Activated CD4-positive, alpha-beta T cell treated with anti-CD3 and anti-CD28 coated beads, Interleukin-2, Interleukin-4, amounts not matched to agents 100 ng/mL and 50 ng/mL, durations not matched to agents 16 hours and 8 hours (primary cell): ENCODE measurements at regions not wholly inside any gene's neighbourhood (a gene's known extent, or its start where the extent isn't known, plus 50 kb on each side); places are given as distances from the start of the nearest gene placed in this dataset.
"Not testable (repeated sequence)": the region's sequence is repeated elsewhere in the genome, so short reads cannot be mapped to it uniquely, and the experiment has no call there.

Experiments
- DNase-seq: peaks from one replicate; pipeline ENCODE4 v3.0.0-alpha.2; 2020; ENCODE audit warnings: low spot score

- no peak for DNase-seq
Measured at GRCh38 chr4:29104694-29105093, 1615.5 kb upstream of the PCDH7 start.

- DNase-seq, result no peak
Measured at GRCh38 chr4:29113960-29114359, 1606.2 kb upstream of the PCDH7 start.

- DNase-seq, result not testable (repeated sequence)
Measured at GRCh38 chr4:29117231-29117722, 1602.9 kb upstream of the PCDH7 start.

GRCh38 chr4:29121586-29121985 lies 1598.6 kb upstream of the PCDH7 start:
- DNase-seq, result no peak

GRCh38 chr4:29128810-29129209 lies 1591.4 kb upstream of the PCDH7 start:
- DNase-seq, result no peak

- no peak for DNase-seq
Measured at GRCh38 chr4:29131304-29131703, 1588.9 kb upstream of the PCDH7 start.

GRCh38 chr4:29142708-29143107 lies 1577.5 kb upstream of the PCDH7 start:
- no peak for DNase-seq

GRCh38 chr4:29151584-29151983 lies 1568.6 kb upstream of the PCDH7 start:
- no peak for DNase-seq

- no peak for DNase-seq
Measured at GRCh38 chr4:29153642-29154041, 1566.5 kb upstream of the PCDH7 start.

GRCh38 chr4:29175291-29175690 lies 1544.9 kb upstream of the PCDH7 start:
- no peak for DNase-seq

- DNase-seq, result no peak
Measured at GRCh38 chr4:29199025-29199424, 1521.1 kb upstream of the PCDH7 start.

- DNase-seq, result no peak
Measured at GRCh38 chr4:29199485-29199884, 1520.7 kb upstream of the PCDH7 start.

GRCh38 chr4:29213020-29213419 lies 1507.1 kb upstream of the PCDH7 start:
- DNase-seq, result no peak

- DNase-seq, result no peak
Measured at GRCh38 chr4:29220761-29221160, 1499.4 kb upstream of the PCDH7 start.

- no peak for DNase-seq
Measured at GRCh38 chr4:29224911-29225310, 1495.3 kb upstream of the PCDH7 start.

- no peak for DNase-seq
Measured at GRCh38 chr4:29240641-29241040, 1479.5 kb upstream of the PCDH7 start.

GRCh38 chr4:29243054-29243453 lies 1477.1 kb upstream of the PCDH7 start:
- DNase-seq, result no peak

- no peak for DNase-seq
Measured at GRCh38 chr4:29243851-29244250, 1476.3 kb upstream of the PCDH7 start.

GRCh38 chr4:29259556-29259955 lies 1460.6 kb upstream of the PCDH7 start:
- no peak for DNase-seq

GRCh38 chr4:29262986-29263385 lies 1457.2 kb upstream of the PCDH7 start:
- DNase-seq, result no peak

- DNase-seq, result no peak
Measured at GRCh38 chr4:29276150-29276549, 1444.0 kb upstream of the PCDH7 start.

GRCh38 chr4:29277381-29277780 lies 1442.8 kb upstream of the PCDH7 start:
- no peak for DNase-seq

GRCh38 chr4:29278585-29278984 lies 1441.6 kb upstream of the PCDH7 start:
- no peak for DNase-seq

- no peak for DNase-seq
Measured at GRCh38 chr4:29289118-29289517, 1431.1 kb upstream of the PCDH7 start.

- DNase-seq, result no peak
Measured at GRCh38 chr4:29295280-29295679, 1424.9 kb upstream of the PCDH7 start.
